NCI-H2029 treated with DMSO at 0.1 percent for 48 hours (cell line): ENCODE measurements at regions not wholly inside any gene's neighbourhood (a gene's known extent, or its start where the extent isn't known, plus 50 kb on each side); places are given as distances from the start of the nearest gene placed in this dataset.

Experiments used
- DNase-seq: peaks from one replicate; lab custom pipeline; 2025; lab: John Stamatoyannopoulos, UW

DNA sequence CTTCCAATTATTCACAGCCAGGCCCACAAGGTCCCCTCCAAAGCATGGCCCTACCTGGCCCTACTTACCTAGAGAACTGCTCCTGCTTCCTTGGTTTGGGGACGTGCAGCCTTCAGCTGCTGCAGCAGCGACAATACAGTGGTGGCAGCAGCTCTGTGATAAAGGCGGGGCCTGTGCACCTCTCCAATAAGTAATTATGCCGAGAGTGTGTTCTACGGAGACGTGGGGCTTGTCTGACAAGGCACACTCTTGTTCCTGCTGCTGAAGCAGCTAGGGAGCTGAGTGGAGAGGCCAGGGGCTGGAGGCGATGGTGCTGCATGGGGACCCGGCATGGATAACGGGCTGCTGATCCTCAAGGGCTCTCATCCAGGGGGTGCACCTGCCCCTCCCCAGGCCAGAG, 98.0 kb upstream of the THY1 start:
- DNase-seq, result no peak

DNA sequence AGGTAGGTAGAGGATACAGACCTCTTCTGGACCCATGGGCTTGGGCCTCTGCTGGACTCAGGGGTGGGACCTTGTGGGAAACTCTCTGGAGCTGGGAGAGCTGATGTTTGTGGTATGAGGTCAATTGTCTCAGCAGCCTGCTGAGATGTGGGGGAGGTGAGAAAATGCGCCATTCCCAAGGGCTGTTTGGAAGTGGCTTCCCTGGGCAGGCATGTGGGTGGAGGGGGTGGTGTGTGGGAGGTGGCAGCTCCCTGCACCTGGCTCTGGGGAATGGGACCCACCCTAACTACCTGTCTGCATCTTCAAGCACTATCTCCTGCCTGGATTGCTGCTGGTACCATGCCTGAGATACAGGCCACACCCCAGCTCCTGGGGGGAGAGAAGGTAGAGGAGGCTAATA, 97.4 kb upstream of the THY1 start:
- no peak for DNase-seq

DNA sequence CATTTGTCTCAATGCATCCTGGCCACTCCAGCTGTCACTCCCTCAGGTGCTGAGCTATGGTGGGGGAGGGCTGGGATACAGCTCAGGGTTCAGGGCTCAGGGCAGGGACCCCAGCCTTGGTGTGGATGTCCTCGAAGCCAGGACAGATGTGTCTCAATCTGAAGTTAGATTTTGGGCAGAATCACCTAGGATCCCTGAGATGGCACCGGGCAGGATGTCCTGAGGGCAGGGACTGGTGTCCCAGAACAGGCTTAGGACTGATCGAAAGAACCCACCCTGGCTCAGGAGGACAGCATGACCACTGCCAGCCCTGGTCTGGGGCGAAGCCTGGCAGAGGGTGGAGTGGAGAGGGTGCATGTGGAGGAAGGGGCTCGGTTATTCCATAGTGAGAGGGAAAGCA, 96.8 kb upstream of the THY1 start:
- no peak for DNase-seq

DNA sequence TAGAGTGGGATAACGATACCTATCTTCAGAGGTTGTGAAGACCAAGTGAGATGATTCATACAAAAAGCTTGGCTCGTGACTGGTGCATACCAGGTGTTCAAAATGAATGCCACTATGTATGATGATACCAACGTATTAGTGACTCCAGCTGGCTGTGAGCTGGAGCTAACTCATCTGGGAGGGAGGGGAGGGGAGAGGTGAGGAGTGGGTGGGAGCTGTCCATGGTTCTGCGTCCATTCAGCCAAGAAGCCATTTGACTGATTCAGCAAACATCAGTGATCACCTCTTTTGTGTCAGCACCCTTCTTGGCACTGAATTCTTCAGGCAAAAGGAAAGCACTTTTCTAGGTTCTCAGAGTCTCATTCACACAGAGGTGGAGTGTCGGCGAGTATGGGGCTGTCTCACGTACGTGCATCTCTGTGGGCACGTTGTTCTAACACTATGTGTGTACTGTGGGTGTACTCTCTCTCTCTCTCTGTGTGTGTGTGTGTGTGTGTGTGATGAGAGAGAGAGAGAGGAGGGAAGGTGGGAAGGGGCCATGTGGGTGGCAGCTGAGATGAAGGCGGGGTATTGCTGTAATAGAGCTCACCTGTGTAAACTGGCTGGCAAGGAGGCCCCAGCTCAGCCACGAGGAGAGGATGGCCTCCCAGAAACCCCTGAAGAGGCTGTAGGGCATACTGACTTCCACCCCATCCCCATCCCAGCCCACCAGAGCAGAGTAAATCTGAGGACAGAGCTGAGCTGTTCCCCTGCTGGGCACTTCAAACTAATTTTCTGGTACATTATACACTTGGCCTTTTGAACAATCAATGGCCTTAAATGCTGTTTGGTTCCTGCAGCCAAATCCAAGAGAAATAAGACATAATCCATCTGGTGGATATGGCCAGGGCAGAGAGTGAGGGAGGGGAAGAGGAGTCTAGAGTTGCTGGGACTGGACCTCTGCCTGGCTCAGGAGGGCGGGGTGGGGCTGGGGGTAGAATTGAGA, 96.1 kb upstream of the THY1 start:
- no peak for DNase-seq

DNA sequence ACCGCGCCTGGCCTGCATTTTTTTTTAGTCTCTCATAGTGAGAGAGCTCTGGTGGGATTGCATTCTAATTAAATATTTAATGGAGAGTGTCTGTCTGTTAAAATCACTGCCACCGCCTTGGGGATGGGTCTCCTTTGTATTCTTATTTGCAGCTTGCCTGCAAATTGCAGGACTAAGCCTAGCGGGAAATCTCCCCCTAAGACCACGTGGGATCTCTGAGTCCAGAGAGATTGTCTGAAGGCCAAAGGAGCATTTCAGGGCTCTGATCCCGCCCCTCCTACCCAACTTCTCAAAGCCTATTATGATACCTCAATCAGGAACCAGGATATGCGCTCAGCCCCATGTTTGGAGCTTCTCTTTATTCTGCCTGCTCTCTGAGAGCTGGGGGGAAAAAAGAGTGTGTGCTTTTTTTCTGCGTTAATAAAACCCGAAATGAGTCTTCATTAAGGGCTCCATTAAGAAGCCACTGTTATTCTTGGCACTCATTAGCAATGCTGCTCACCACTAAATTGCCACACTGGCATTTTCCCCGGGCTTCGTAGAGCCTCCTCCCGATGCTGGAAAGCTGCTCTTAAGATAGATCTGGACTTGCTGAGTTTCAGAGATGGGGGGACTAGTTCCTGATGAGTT, 92.9 kb upstream of the THY1 start:
- no peak for DNase-seq

DNA sequence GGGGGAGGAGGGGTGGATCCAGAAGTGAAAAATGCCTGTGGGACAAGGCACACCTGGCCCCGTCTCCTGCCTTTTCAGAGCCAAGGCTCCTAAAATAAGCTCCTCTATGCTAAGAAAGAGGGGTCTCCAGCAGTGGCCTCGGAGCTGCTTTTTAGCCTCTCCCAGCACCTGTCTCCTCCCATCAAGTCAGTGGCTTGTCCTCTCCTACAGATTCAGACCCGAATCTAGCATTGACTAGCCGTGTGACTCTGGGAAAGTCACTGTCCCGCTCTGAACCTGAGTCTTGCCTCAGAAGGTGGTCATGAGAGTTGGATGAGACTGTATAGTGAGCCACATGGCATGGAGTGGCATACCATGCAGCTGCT, 90.8 kb upstream of the THY1 start:
- no peak for DNase-seq

DNA sequence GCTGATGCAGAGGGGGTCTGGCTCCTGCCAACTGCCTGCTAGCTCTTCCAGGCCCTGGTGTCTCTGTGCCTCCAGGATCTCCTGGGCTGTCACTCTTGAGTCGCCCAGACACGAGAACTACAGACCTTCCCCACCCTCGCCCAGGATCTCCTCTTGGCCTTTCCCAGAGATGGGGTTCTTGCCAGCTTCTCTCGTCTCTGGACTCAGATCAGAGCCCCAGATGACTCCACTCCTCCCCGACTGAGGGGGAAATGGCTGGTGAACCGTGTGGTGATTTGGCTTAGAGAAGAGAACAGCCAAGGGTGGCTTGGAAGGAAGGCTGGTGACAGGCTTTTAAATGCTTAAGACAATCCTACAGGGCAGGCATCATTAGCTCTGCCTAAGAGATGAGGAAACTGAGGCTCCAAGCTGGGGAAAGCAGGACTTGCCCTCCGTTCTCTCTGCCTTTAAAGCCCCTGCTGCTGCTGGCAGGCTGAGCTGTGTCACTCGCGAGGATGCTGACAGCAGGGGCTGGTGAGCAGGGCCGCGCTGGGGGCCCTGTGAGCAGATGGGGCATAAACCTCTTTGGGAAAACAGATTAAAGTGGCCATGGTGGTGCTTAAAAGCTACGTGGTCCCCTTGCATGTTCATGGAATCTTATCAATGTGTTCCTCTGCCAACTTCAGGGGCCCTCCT, 90.3 kb upstream of the THY1 start:
- DNase-seq, result no peak

DNA sequence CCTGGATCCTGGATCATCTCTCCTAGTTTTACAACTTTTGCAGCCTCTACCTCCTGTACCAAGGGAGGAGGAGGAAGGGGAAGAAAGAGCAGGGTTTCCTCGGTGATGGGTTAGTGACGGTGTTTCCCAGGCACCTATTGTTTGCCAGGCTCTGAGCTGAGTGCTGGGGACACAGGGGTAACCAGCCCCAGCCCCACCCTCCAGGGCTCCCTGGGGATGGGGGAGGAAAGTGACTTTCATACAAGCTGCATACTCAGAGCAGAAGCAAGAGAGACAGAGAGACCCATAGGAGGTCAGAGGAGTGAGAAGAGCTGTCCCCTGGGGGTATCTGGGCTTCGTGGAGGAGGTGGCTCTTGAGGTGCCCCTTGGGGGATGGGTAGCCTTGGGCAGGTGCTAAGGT, 89.4 kb upstream of the THY1 start:
- no peak for DNase-seq

DNA sequence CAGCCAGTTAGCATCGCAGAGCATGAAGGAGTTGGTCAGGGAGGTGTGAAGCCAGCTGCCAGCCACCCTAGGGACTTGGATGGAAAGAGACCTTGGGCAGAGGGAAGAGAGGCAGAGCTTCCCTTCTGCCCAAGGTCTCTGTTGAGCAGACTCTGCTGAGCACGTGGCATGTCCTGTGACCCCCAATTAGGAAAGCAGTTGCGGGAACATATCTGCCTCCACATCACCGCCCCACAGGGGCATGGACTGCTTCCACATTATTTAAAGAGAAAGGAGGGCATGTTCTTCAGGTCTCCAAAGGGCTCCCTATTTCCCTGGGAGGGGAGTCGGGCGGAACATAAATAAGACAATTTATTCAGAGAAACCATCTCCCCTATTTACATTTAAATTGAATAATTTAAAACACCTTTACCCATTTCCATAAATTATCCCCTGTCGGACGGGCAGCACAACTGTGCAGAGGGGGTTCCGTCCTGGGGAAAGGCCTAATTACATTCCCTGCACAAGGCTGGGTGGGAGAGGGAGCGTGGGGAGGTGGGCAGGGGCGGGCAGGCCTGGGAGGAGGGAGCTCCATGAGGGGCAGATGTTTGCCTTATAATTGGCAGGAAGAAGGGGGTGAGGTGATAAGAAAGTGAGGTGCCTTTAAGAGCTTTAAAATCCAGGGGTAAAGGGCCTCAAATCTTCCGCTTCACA, 88.8 kb upstream of the THY1 start:
- DNase-seq, result no peak

DNA sequence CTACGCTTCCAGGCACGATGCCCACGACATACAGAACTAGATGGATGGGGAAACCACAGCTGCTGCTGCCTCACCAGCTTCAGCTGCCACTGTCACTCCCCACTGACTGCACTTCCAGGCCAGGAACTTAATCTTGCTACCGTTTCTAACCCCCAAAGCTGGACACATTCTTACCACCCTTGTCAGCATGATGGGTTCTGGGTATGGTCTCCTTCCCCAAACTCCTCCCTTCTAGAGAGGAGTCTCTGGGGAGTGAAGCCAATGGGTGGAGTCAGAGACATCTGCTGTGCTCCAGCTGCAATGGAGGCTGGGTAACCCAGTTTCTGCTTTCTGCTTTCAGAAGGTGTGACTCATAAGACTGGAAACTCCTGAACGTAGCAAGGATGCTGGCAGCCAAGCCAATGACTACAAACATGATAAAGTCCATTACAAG, 87.0 kb upstream of the THY1 start:
- DNase-seq, result no peak

DNA sequence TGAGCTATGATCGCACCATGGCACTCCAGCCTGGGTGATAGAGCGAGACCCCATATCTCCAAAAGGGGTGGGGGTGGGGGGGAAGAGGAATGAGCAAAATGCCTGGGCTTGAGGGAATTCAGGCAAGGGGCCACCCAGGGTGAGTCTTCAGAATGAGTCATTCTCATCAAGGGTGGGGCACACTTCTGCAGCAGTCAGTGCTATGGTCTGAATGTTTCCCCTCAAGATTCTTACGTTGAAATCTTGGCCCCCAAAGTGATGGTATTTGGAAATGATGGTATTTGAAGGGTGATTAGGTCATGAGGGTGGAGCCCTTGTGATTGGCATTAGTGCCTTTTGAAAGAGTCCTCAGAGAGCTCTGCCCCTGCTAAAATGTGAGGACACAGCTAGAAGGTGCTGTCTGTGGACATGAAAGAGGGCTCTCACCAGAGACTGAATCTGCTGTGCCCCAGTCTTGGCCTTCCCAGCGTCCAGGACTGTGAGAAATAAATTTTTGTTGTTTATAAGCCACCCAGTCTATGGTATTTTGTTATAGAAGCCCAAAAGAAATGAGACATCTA, 86.4 kb upstream of the THY1 start:
- DNase-seq, result no peak

DNA sequence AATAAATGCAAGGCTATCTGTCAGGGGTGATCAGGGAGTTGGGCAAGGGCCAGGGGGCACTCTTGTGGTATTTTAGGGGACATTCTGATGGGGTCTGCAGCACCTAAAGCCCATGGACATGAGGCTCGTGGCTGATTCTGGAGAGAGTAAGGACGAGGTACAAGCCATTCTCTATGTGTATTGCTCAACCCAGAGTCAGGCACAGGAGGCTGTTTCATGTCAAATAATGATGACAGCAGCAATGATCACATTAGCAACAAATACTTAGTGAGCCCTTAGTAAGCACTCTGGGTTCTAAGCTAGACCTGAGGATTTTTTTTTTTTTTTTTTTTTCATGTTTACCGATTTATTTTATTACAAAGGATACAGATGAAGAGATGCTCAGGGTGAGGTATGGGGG, 83.5 kb upstream of the THY1 start:
- no peak for DNase-seq

DNA sequence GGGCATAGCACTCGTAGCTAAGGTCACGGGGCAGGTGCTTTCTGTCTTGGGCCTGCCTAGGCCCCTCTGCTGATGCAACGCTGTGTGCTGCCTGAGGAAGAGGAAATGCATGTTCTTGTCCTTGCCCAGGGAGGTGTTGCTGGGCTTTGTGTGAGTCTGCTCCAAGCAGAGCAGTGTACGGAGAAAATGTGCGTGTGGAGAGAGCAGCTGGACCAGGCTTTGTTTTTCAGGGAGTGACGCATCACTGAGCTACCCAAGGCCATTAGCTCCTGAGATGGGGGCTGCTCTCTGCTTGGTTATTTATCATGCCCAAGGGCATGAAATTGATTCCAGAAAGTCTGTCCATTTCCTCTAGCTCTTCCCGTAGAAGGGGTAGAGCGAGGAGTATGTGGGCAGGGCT, 82.9 kb upstream of the THY1 start:
- no peak for DNase-seq

DNA sequence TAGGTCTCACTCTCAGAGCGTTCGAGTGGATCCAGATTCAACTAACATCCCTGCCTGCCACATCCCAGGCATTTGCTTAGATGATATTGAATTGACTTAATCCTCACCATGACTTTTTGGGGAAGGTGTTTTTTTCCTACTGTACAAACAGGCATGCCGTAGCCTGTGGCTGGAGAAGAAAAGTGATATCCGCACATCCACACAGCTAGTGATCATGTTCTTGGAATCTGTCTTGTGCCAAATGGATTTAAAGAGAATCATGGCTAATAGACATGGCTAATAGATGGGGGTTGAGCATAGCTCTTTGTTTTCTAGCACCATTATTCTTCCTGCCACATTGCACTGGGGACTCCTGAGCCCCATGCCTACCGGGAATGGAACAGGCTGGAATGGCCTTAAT, 82.1 kb upstream of the THY1 start:
- no peak for DNase-seq

DNA sequence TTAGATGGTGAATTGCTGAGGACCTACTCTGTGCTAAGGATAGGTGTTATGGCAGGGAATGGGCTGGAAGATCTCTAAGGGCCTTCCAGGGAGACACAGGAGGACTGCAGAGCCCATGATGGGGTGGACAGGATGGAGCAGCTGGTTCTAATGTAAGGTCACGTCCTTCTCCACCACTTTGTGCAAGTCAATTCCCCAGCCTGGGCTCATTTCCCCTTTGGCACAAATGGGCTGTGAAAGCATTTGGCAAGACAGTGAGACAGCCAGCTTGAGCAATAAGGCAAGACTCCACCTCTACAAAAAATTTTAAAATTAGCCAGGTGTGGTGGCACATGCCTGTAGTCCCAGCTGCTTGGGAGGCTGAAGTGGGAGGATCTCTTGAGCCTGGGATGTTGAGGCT, 81.4 kb upstream of the THY1 start:
- DNase-seq, result no peak

DNA sequence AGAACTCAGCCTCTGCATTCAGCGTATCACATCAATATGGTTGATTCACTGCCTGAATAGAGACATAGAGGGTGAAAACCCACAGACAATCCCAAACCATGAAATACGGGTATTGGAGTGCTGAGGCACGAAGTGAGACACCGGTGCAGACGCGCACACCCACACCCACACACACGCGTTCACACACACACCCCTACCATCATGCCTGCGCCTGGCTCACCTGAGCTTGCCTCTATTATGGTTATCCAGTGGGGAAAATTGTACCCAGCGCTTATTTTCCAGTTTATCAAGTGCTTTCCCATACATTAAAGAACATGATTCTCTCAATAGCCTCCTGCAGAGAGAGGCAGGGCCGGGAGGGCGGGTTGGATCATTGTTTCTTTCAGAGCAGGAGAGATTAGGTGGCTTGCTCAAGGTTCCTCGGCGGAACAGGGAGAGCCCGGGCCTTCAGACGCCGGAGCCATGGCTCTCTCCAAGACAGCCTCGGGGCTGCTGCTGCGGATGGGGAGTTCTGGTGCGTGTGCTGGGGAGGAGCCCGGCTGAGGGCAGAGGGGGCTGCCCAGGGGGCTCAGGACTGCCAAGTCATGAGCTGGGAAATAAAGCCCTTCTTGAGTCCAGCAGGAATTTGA, 78.9 kb upstream of the THY1 start:
- DNase-seq, result no peak

DNA sequence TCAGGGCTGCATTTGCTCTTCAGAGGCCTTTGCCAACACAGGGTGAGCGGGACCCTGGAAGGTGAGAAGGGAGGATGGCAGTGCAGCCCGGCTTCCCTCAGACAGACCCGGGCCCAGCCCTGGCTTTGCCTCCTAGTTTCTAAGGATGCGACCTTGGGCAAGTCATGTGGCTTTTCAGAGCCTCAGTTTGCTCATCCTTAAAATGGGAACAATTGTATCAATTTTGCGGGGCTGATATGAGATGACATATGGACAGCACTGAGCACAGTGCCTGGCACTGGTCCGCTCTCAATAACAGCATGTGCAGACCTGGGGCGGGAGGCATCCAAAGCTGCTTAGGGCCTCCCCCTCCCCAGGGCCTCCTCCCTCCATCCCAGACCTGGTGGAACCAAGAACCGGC, 74.7 kb upstream of the THY1 start:
- no peak for DNase-seq

DNA sequence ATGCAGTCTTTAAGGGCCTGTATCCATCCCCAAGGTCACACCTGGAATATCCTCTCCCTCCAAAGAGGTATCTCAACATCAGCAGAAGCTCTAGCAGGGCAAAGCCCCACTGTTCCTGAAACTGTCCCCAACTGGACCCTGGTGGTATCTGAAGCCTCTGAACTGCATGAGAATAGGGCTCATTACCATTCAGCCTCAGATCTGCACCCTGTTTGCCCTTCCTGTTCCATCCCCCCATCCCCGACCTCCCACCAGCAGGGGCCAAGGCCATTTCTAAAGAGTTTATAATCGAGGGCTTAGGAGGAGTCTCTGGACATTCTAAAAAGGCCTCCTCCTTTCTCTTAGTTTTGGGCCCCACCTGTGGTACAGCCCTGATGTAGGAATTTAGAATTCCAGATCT, 74.0 kb upstream of the THY1 start:
- DNase-seq, result no peak

DNA sequence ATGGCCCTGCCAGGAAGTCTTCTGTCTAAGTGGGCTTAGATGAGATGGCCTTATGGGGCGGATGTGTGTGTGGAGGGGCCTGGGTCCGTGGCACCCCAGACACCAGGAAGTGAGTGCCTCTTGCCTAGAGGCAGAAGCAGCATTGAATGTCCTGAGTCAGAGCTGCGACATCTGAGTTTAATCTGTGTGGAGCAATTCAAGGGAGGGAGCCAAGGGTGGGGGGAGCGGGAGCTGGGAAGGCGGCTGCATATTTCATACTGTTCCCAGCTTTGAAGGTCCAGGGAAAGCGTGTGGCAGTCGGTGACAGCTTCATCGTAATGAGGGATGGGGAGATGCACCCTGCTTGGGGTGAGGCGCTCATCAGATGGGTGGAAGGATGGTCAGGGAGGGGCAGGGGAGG, 73.5 kb upstream of the THY1 start:
- DNase-seq, result no peak

DNA sequence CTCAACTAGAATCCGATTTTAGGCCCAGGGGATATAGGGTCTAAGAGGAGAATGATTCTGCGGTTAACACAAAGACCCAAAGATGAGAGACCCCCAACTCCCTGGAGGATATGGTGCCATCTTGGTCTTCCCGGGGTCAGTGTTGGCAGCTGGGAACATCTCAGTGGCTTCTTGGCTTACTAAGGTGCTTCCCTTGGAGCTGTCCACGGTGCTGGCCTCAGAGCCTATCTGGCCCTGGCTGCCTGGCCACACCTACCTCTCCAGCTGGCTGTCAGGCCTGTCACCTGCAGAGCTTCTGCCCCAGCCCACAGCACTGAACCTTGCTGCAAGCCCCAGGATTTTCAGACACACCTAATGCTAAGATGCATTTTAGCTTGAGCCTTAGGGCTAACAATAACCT, 70.7 kb upstream of the THY1 start:
- DNase-seq, result peak; percentile 20

DNA sequence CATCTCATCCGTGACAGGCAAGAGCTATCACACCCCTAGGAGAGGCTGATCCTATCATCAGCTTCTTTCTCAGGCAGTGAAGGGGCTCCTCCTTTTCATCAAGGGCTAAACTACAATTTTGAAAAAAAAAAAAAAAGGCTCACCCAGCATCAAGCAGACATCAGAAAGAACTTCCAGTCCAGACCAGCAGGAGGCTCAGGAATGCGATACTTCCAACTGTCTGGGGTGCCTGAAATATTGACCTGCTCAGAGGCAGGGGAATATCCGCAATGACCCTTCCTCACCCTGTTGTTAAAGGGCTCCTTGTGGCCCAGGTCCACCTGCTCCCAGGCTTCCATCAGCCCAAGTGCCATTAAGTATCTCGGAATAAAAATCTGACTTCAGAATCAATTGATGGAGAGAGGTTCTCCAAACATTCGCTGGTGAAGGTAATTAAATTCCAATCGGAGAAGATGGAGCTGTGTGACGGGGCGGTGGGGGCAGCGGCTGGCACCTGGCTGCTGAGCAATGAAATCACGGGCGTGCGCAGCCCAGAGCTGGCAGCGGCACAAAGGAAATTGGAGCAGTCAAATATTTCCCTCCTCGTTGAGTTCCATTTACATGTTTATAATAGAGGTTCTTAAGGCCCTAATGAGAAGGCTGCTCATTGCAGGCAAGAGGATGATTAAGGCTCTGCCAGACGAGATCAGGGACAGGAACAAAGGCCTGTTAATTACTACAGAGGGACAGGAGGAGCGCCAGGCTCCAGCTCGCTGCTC, 69.0 kb upstream of the THY1 start:
- peak; percentile 81 for DNase-seq
